Activated naive CD4-positive, alpha-beta T cell (primary cell): ENCODE measurements at regions not wholly inside any gene's neighbourhood (a gene's known extent, or its start where the extent isn't known, plus 50 kb on each side); places are given as distances from the start of the nearest gene placed in this dataset.
"Not testable (repeated sequence)": the region's sequence is repeated elsewhere in the genome, so short reads cannot be mapped to it uniquely, and the experiment has no call there.

Experiments used
- DNase-seq, 4 experiments: peaks; one replicate each; lab custom pipeline; 2025; lab: John Stamatoyannopoulos, UW

GRCh38 chr7:68394131-68394530, 1204.1 kb upstream of the AUTS2 start:
- no peak for DNase-seq

- no peak for DNase-seq
Observed at GRCh38 chr7:68399991-68400590, 1198.2 kb upstream of the AUTS2 start.

- DNase-seq = no peak
Observed at GRCh38 chr7:68400783-68401182, 1197.5 kb upstream of the AUTS2 start.

GRCh38 chr7:68401313-68401712, 1197.0 kb upstream of the AUTS2 start:
- DNase-seq = no peak

GRCh38 chr7:68406480-68406879, 1191.8 kb upstream of the AUTS2 start:
- no peak for DNase-seq

- DNase-seq = no peak
Observed at GRCh38 chr7:68407460-68407859, 1190.8 kb upstream of the AUTS2 start.

GRCh38 chr7:68408873-68409272, 1189.4 kb upstream of the AUTS2 start:
- no peak for DNase-seq

- DNase-seq = no peak
Observed at GRCh38 chr7:68409851-68410250, 1188.4 kb upstream of the AUTS2 start.

- not testable (repeated sequence) for DNase-seq
Observed at GRCh38 chr7:68410693-68411092, 1187.6 kb upstream of the AUTS2 start.

- DNase-seq = no peak
Observed at GRCh38 chr7:68411742-68412141, 1186.5 kb upstream of the AUTS2 start.

- DNase-seq = no peak
Observed at GRCh38 chr7:68414631-68415425, 1183.4 kb upstream of the AUTS2 start.

GRCh38 chr7:68417002-68417401, 1181.3 kb upstream of the AUTS2 start:
- no peak for DNase-seq

- DNase-seq = no peak
Observed at GRCh38 chr7:68417659-68418058, 1180.6 kb upstream of the AUTS2 start.

GRCh38 chr7:68420342-68421192, 1177.7 kb upstream of the AUTS2 start:
- DNase-seq = no peak

- DNase-seq = no peak
Observed at GRCh38 chr7:68421712-68422111, 1176.6 kb upstream of the AUTS2 start.

- no peak for DNase-seq
Observed at GRCh38 chr7:68422281-68422680, 1176.0 kb upstream of the AUTS2 start.

GRCh38 chr7:68423356-68423755, 1174.9 kb upstream of the AUTS2 start:
- DNase-seq = no peak

- DNase-seq = no peak
Observed at GRCh38 chr7:68424658-68425297, 1173.5 kb upstream of the AUTS2 start.

GRCh38 chr7:68425377-68425776, 1172.9 kb upstream of the AUTS2 start:
- DNase-seq = no peak

GRCh38 chr7:68429411-68430117, 1168.7 kb upstream of the AUTS2 start:
- no peak for DNase-seq

- no peak for DNase-seq
Observed at GRCh38 chr7:68432585-68432984, 1165.7 kb upstream of the AUTS2 start.
